ENCODE measurements at regions not wholly inside any gene's neighbourhood (a gene's known extent, or its start where the extent isn't known, plus 50 kb on each side); places are given as distances from the start of the nearest gene placed in this dataset.

- TF ChIP-seq REST (IDR thresholded peaks at IDR 0.05; ENCODE audit: low read depth, low read length) (no peak), POLR2A (IDR thresholded peaks at IDR 0.05; ENCODE audit: low read depth, low read length) (no peak), BCLAF1 (IDR thresholded peaks at IDR 0.05) (no peak), KDM1A (IDR thresholded peaks at IDR 0.05; ENCODE audit: borderline replicate concordance) (no peak), TCF12 (IDR thresholded peaks at IDR 0.05; ENCODE audit: low read depth, low read length) (no peak)
These were observed 355.6 kb downstream of the ADAMTS20 start for GRCh38 chr12:43196268-43196907.

Data from GM12878 (cell line).